PC-3 (cell line): ENCODE measurements at regions not wholly inside any gene's neighbourhood (a gene's known extent, or its start where the extent isn't known, plus 50 kb on each side); places are given as distances from the start of the nearest gene placed in this dataset.

Experiments used
- ATAC-seq: fragments of 200-7000 bp; cut with Tn5 transposase; 2 replicates; pipeline ENCODE4 v1.9.1; 2020; ENCODE audit warnings: mild to moderate bottlenecking, moderate library complexity
- BruUV-seq: library from RNA; stranded (reverse); fragments of 400-500 nt; replicated peaks from 2 replicates; lab custom pipeline; 2021; lab: Mats Ljungman, UMichigan
- CTCF ChIA-PET: fragments of 300-600 bp; sonication (Branson Sonifier 250); formaldehyde crosslinking; loops from one replicate; lab custom pipeline; 2022; ENCODE audit warnings: antibody characterized with exemption; lab: Charles Lee
- POLR2A ChIA-PET: fragments of 300-600 bp; sonication (Branson Sonifier 250); formaldehyde crosslinking; loops from one replicate; lab custom pipeline; 2022; ENCODE audit warnings: antibody characterized with exemption; ENCODE audit not compliant: unreplicated experiment; lab: Charles Lee
- DNase-seq: peaks from one replicate; pipeline ENCODE4 v3.0.0-alpha.2; 2015
- H2AFZ ChIP-seq: fragments of 300-600 bp; sonication (generic); 2 replicates; pipeline ENCODE4 v1.6.0; 2016; ENCODE audit warnings: antibody characterized with exemption, low read length
- H3F3A ChIP-seq: fragments of 300-600 bp; sonication (generic); one replicate; pipeline ENCODE4 v1.6.0; 2017; ENCODE audit warnings: antibody characterized with exemption, low read length, control low read depth, mild to moderate bottlenecking; ENCODE audit not compliant: unreplicated experiment
- H3K27ac ChIP-seq: fragments of 300-600 bp; sonication (generic); 2 replicates; pipeline ENCODE4 v1.5.1; 2016; ENCODE audit warnings: mild to moderate bottlenecking, low read length
- H3K27me3 ChIP-seq: fragments of 300-600 bp; sonication (generic); 2 replicates; pipeline ENCODE4 v1.6.1; 2016; ENCODE audit warnings: low read length, mixed read lengths
- H3K36me3 ChIP-seq: fragments of 300-600 bp; sonication (generic); 2 replicates; pipeline ENCODE4 v1.6.1; 2016; ENCODE audit warnings: low read depth, mixed run types, low read length, mixed read lengths
- H3K4me1 ChIP-seq: fragments of 300-600 bp; sonication (generic); 2 replicates; pipeline ENCODE4 v1.5.1; 2016; ENCODE audit warnings: low read length; ENCODE audit not compliant: insufficient read depth
- H3K4me2 ChIP-seq: fragments of 300-600 bp; sonication (generic); 2 replicates; pipeline ENCODE4 v1.6.0; 2016; ENCODE audit warnings: low read length
- H3K4me3 ChIP-seq: fragments of 300-600 bp; sonication (generic); 2 replicates; pipeline ENCODE4 v1.5.1; 2016; ENCODE audit warnings: mild to moderate bottlenecking, low read length, mixed read lengths
- H3K79me2 ChIP-seq: fragments of 300-600 bp; sonication (generic); 2 replicates; pipeline ENCODE4 v1.6.1; 2017; ENCODE audit warnings: low read length, mixed read lengths
- H3K9ac ChIP-seq: fragments of 300-600 bp; sonication (generic); 2 replicates; pipeline ENCODE4 v1.6.0; 2016; ENCODE audit warnings: mild to moderate bottlenecking, low read length
- H3K9me2 ChIP-seq: fragments of 300-600 bp; sonication (generic); replicated peaks from 2 replicates; pipeline ENCODE4 v1.6.1; 2016; ENCODE audit warnings: mixed run types, low read length, mixed read lengths
- H3K9me3 ChIP-seq: fragments of 300-600 bp; sonication (generic); 2 replicates; pipeline ENCODE4 v1.6.1; 2016; ENCODE audit warnings: low read length, mixed read lengths
- H4K20me1 ChIP-seq: fragments of 300-600 bp; sonication (generic); 2 replicates; pipeline ENCODE4 v1.6.1; 2016; ENCODE audit warnings: low read length, mixed read lengths
- CTCF ChIP-seq: fragments of 300-600 bp; sonication (generic); conservative IDR thresholded peaks from 2 replicates; pipeline ENCODE4 v1.5.1; 2017; ENCODE audit warnings: antibody characterized with exemption, low read depth, mild to moderate bottlenecking, low read length
- EZH2 ChIP-seq: fragments of 300-600 bp; sonication (generic); IDR thresholded peaks from one replicate; pipeline ENCODE4 v1.6.1; 2017; ENCODE audit warnings: antibody characterized with exemption, mild to moderate bottlenecking, low read length; ENCODE audit not compliant: unreplicated experiment
- EZH2phosphoT487 ChIP-seq: fragments of 300-600 bp; sonication (generic); IDR thresholded peaks from 2 replicates; pipeline ENCODE4 v1.6.1; 2018; ENCODE audit warnings: mild to moderate bottlenecking, antibody characterized with exemption, low read length, borderline replicate concordance
- intact Hi-C: fragments of 100-400 bp; cut with micrococcal nuclease; formaldehyde crosslinking; loops from 2 replicates; pipeline ENCODE4 v1.9.0; 2023

- intact Hi-C loops: no loop called here
- Histone ChIP-seq H3K79me2 (peaks cover 52% of the 10 kb centered on the region), H3K9ac (peak overlapping the region; percentile 78), H2AFZ (peak overlapping the region; percentile 85), H3K27me3 (no peaks in the 10 kb centered on the region), H3K36me3 (no peaks in the 10 kb centered on the region), H3K9me3 (no peaks in the 10 kb centered on the region), H3K4me1 (peaks cover 12% of the 10 kb centered on the region), H3K27ac (no peak overlapping the region), H3K9me2 (no peaks in the 10 kb centered on the region), H3K4me2 (peak overlapping the region; percentile 98), H3K4me3 (peak overlapping the region; percentile 94), H3F3A (no peaks in the 10 kb centered on the region), H4K20me1 (peaks cover 21% of the 10 kb centered on the region; the same call in 1 of the 2 replicates)
- no TSS peak for BruUV-seq
- no peak for TF ChIP-seq CTCF
- no peak for TF ChIP-seq EZH2
- no peak for TF ChIP-seq EZH2phosphoT487
- ATAC-seq: peak; percentile 1
- CTCF ChIA-PET: interaction anchor here (1.0 to 1.7 kb wide), 3 partner anchors 125 to 330 kb away, joined by 4 to 11 read pairs (median 6); no protein-coding TSS in a partner anchor
- DNase-seq: no peak
- POLR2A ChIA-PET: no interaction called here
These were observed 133.5 kb upstream of the MGAT5 start for GRCh38 chr2:134120406-134120732.

- Histone ChIP-seq H3K79me2 (peaks cover 58% of the 10 kb centered on the region), H3K4me1 (peaks cover 12% of the 10 kb centered on the region), H4K20me1 (peaks cover 26% of the 10 kb centered on the region; the same call in 1 of the 2 replicates), H3K27ac (no peak overlapping the region), H3K9me2 (no peaks in the 10 kb centered on the region), H3K4me3 (peak overlapping the region; percentile 94), H3K9me3 (no peaks in the 10 kb centered on the region), H3K4me2 (peak overlapping the region; percentile 98), H3K36me3 (no peaks in the 10 kb centered on the region; the same call in 1 of the 2 replicates), H3F3A (no peaks in the 10 kb centered on the region), H3K9ac (peak overlapping the region; percentile 78), H3K27me3 (no peaks in the 10 kb centered on the region), H2AFZ (peak overlapping the region; percentile 85)
- CTCF ChIA-PET: interaction anchor here (1.3 to 1.7 kb wide), 2 partner anchors 235 to 330 kb away, joined by 6 to 11 read pairs; no protein-coding TSS in a partner anchor
- TF ChIP-seq EZH2: no peak
- TF ChIP-seq CTCF: no peak
- no peak for TF ChIP-seq EZH2phosphoT487
- intact Hi-C loops: no loop called here
- POLR2A ChIA-PET: no interaction called here
- ATAC-seq (peak; percentile 59), DNase-seq (peak; percentile 52)
- no TSS peak for BruUV-seq
These were observed 132.9 kb upstream of the MGAT5 start for GRCh38 chr2:134120733-134121630.
